Effector memory CD4-positive, alpha-beta T cell (primary cell): ENCODE measurements at regions not wholly inside any gene's neighbourhood (a gene's known extent, or its start where the extent isn't known, plus 50 kb on each side); places are given as distances from the start of the nearest gene placed in this dataset.

Experiments used
- DNase-seq, 3 donors: peaks; one replicate each; pipeline ENCODE4 v3.0.0-alpha.2; 2020
- H3K27ac ChIP-seq: 2 replicates; pipeline ENCODE4 v1.7.0; 2013; ENCODE audit warnings: mild to moderate bottlenecking, low read length, moderate library complexity; ENCODE audit not compliant: insufficient read depth, poor library complexity, severe bottlenecking
- H3K27me3 ChIP-seq: replicated peaks from 2 replicates; pipeline ENCODE4 v1.7.0; 2013; ENCODE audit warnings: mild to moderate bottlenecking, low read length; ENCODE audit not compliant: insufficient read depth, control insufficient read depth, poor library complexity, severe bottlenecking
- H3K36me3 ChIP-seq: 2 replicates; pipeline ENCODE4 v1.7.0; 2013; ENCODE audit warnings: mild to moderate bottlenecking, low read length, moderate library complexity; ENCODE audit not compliant: control insufficient read depth, insufficient read depth
- H3K4me1 ChIP-seq: 2 replicates; pipeline ENCODE4 v1.7.0; 2013; ENCODE audit warnings: low read length, mild to moderate bottlenecking; ENCODE audit not compliant: control insufficient read depth, insufficient read depth, poor library complexity, severe bottlenecking
- H3K4me3 ChIP-seq: 2 replicates; pipeline ENCODE4 v1.7.0; 2013; ENCODE audit warnings: low read length, low read depth, mild to moderate bottlenecking; ENCODE audit not compliant: insufficient read depth, poor library complexity, severe bottlenecking
- H3K9me3 ChIP-seq: 2 replicates; pipeline ENCODE4 v1.7.0; 2013; ENCODE audit warnings: mild to moderate bottlenecking, low read length, moderate library complexity; ENCODE audit not compliant: control insufficient read depth

DNA sequence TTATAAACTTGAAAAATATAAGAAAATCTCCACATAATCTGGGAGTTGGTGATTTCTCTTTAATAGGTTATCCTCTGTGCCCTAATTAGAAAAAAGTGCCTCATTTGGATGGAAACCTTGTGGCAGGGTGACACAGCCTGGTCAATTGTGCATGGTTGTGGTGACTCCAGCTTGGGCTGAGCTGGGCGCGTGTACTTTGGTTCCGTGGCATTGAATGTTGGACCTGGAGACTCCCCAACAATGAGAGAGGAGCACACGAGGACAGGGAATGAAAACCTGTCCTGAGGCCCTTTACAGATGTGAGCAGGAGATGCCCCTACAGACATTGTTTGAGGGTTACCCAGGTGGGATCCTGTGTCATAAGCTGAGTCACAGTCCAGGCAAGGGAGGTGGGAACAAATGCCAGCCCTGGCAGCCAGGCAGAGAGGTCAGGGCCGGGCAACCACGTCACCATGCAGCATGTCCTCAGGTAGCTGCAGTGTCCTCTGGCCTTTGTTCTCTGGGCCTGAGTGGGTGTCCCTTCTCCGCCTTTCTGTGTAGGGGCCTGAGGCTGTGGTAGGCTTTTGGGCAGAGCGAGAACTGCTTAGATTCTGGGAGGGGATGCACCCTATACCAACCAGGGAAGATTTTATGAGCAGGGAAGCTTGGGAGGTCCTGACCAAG lies 147.4 kb upstream of the TBX20 start:
- no peak for DNase-seq
- Histone ChIP-seq H3K4me3 (no peak overlapping the region), H3K36me3 (no peaks in the 10 kb centered on the region), H3K27ac (no peak overlapping the region), H3K9me3 (no peaks in the 10 kb centered on the region), H3K27me3 (no peaks in the 10 kb centered on the region), H3K4me1 (no peaks in the 10 kb centered on the region)

DNA sequence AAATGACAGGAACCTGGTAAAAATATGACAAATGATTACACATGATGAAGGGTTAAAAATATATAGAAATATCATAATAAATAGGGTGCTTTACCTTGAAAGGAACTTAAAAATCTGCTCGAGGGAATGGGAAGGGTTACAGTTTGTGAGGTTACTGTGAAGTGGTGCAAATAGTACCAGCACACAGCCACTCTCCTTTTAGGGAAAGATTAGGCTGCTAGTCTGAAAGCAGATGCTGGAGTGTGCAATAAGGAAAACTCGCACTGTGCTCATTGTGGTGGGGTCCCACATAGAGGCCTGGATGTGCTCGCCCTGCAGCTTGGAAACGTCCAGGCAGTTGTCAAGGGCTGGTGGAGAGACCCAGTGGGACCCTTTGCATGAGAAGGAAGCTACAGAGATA lies 145.9 kb upstream of the TBX20 start:
- no peak overlapping the region for H3K27ac ChIP-seq
- H3K9me3 ChIP-seq, result no peaks in the 10 kb centered on the region
- H3K36me3 ChIP-seq, result no peaks in the 10 kb centered on the region
- no peaks in the 10 kb centered on the region for H3K4me1 ChIP-seq
- H3K4me3 ChIP-seq, result no peak overlapping the region
- H3K27me3 ChIP-seq, result no peaks in the 10 kb centered on the region
- DNase-seq, result no peak

DNA sequence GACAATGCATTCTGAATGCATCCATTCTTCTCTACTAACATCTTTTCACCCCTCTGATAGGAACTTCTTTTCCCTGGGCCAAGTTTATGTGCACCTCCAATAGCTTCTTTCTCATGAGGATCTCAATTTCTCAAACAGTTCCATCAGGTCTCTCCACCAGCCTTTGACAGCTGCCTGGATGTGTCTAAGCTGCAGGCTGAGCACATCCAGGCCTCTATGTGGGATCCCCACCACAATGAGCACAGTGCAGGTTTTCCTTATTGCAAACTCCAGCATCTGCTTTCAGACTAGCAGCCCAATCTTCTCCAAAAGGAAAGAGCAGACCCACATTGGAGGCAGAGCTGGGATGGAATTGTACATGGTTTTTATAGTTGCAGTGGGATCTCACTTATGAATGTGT lies 145.3 kb upstream of the TBX20 start:
- Histone ChIP-seq H3K4me1 (no peaks in the 10 kb centered on the region), H3K9me3 (no peaks in the 10 kb centered on the region), H3K4me3 (no peak overlapping the region), H3K36me3 (no peaks in the 10 kb centered on the region), H3K27me3 (no peaks in the 10 kb centered on the region), H3K27ac (no peak overlapping the region)
- DNase-seq, result no peak

DNA sequence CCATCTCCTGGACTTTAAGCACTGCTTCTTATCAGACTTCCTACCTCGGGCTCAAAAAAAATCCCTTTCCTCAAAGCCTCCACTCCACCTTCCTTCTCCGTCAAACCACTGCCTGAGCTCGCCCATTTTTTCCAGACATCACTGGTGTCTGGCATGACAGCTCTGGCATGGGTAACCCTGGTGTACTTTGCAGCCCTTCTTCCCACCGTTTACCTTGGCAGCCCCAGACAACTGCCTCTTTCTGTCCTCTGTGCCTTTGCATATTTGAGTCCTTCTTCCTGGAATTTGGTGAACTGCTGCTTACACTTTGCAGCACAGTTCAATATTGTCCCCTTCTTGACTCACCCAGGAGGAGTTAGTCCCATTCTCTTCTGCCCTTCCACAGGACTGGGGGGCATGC lies 144.6 kb upstream of the TBX20 start:
- H3K27me3 ChIP-seq, result no peaks in the 10 kb centered on the region
- no peak overlapping the region for H3K4me3 ChIP-seq
- H3K9me3 ChIP-seq, result no peaks in the 10 kb centered on the region
- H3K27ac ChIP-seq, result no peak overlapping the region
- no peaks in the 10 kb centered on the region for H3K36me3 ChIP-seq
- DNase-seq, result no peak
- H3K4me1 ChIP-seq, result no peaks in the 10 kb centered on the region

DNA sequence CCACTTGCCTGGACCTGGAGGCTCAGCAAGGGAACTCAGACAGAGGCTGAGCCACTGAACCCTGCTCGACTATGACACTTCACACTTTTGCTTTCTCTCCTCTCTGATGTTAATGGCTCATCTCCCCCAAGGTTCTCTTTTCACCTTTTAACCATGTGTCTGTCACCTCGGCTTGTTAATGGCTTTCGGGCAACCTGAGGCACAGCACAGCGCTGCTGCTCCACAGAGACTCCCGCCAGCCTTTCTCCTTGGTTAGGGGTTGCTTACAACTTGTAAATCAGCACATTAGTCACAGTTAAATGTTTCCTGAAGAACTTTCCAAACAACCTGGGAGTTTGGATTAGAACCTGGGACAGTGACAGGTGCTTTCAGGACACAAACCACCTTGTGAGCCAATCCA lies 136.2 kb upstream of the TBX20 start:
- no peaks in the 10 kb centered on the region for H3K27me3 ChIP-seq
- DNase-seq, result no peak
- no peak overlapping the region for H3K4me3 ChIP-seq
- no peaks in the 10 kb centered on the region for H3K9me3 ChIP-seq
- H3K4me1 ChIP-seq, result no peaks in the 10 kb centered on the region
- H3K36me3 ChIP-seq, result no peaks in the 10 kb centered on the region
- no peak overlapping the region for H3K27ac ChIP-seq

DNA sequence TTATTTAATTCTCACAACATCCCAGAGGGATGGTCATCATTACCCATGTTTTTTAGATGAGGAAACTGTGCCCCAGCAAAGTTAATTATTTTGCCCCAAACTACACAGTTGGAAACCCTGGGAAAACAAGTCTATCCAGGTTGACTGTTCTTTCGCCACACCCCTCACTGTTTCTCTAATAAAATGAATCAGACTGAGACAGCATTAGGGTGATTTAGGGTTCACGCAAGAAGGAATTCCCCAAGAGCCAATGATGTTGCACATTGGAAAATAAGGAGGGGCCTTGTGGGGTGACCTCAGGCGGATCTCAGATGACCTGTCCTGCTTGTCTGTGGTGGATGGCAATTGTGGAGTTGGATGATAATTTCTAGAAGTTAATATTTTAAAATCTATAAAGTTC lies 135.7 kb upstream of the TBX20 start:
- no peaks in the 10 kb centered on the region for H3K9me3 ChIP-seq
- H3K4me3 ChIP-seq, result no peak overlapping the region
- H3K36me3 ChIP-seq, result no peaks in the 10 kb centered on the region
- no peak overlapping the region for H3K27ac ChIP-seq
- no peaks in the 10 kb centered on the region for H3K27me3 ChIP-seq
- no peak for DNase-seq
- H3K4me1 ChIP-seq, result no peaks in the 10 kb centered on the region

DNA sequence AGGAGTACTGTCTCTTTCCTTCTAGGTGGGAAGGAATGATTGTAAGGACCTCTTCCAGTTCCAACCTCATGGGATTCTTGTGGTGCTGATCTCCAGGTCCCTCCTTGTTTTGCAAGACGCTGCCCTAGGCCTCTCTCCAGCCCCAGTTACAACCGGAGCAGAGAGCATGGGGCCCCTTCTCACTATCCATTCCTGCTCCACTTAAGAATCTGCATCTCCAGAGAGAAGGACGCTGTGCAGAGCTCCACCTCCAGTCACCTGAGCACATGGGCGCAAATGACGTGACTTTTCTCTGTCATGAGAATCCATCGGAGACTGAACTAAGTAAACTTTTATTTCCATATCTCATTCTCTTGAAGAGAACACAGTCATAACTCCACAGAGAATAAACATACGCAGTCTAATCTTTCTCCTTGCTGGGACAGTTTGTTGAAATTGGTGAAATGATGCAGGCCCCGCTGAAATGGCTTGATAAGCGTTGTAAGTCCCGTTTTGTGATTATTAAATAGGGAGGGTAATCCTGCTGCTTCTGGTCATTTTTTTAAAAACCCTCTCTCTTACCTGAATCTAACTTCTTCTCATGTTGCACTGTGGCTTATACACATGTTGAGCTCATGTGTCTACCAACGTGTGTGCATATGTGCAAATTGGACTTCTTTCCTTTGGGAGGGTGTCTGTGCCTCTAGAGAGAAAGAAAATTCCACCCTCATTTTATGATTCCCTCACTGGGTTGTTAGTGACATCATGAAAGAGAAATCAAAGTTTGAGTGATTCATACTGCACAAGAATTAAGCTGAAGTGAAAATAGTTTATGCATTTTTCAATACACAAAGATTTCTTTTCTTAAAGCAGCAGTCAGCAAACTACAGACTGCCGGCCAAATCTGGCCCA lies 133.2 kb upstream of the TBX20 start:
- Histone ChIP-seq H3K27ac (no peak overlapping the region), H3K27me3 (no peaks in the 10 kb centered on the region), H3K4me3 (no peak overlapping the region), H3K9me3 (no peaks in the 10 kb centered on the region), H3K4me1 (no peaks in the 10 kb centered on the region), H3K36me3 (no peaks in the 10 kb centered on the region)
- DNase-seq, result no peak

DNA sequence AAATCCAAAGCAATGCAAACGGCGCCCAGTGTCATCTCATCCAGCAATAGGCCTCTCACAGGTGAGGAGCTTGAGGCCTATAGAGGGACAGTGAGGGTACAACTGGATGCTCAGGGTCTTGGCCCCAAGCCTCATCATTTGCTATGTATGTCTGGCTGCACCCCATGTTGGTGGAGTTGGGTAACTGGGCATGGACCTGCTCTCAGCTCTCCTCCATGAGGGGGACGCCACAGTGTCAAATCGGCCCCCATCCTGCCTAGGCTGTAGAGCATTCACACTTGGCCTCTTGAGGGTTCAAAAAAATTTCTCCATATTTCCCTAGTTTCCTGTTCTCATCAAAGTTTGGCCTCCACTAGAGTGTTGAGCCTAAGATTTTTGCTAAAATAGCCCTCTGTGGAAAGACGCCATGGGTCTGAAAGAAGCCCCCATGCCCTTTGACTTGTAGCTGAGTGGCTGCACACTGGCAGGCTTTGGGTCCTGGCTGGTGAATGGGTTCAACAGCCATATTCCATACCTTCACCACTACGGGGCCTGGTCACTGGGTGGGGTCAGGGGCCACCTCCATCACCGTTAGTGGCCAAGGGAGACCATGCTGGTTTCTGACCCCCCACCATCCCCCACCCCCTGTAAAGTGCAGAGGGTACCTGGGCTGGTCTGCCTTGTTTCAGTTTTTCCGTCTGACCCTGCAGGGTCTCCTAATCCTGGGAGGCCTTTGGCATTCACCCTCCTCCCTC lies 132.3 kb upstream of the TBX20 start:
- Histone ChIP-seq H3K27ac (no peak overlapping the region), H3K27me3 (no peaks in the 10 kb centered on the region)
- DNase-seq, result no peak

DNA sequence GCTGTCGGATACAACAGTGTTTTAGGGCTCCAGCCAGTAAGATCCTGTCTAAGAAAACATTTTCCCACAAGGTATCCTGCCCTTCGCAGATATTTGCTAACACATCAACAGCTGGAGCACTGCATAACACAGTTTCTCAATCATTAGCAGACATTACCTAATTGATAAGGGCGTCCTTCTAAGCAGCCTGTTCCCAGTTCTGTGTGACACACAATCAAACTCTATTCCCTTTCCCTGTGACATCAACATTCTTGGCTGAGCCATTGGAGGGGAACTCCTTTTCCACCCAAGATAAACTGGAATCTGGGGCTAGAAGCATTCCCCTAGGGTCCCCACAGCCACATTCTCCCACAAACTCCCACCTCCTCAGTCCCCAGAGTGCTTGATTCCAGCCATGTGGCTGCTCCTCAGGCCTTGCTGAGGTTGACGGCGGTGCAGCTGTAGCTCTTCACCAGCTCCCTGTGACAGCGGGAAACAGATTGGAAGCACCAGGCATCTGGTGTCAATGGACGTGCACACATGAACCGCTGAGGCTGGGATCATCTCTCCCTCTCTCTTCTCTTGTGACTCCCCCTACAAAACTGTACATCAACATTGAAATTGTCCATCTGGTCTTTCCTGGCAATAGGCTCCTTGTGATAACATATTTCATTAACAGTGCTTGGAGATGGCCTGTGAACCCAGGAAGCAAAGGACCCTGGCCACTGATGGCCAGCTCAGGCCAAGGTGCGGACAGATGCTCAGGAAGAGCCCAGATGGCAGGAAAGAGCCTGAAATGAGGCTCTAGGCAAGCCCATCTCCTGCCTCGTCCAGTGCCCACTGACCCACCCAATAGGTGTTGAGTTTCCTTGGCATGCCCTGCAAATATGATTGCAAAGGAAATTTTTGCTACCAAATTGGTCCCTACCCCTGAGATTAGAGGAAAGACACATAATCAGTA lies 131.1 kb upstream of the TBX20 start:
- no peaks in the 10 kb centered on the region for H3K9me3 ChIP-seq
- DNase-seq, result no peak
- no peaks in the 10 kb centered on the region for H3K36me3 ChIP-seq
- H3K27me3 ChIP-seq, result no peaks in the 10 kb centered on the region
- no peak overlapping the region for H3K27ac ChIP-seq
- H3K4me1 ChIP-seq, result no peaks in the 10 kb centered on the region
- no peak overlapping the region for H3K4me3 ChIP-seq

More for the DNA sequence above, 132.3 kb upstream of the TBX20 start:
- Histone ChIP-seq H3K9me3 (no peaks in the 10 kb centered on the region), H3K36me3 (no peaks in the 10 kb centered on the region), H3K4me1 (no peaks in the 10 kb centered on the region), H3K4me3 (no peak overlapping the region)
